Amniotic epithelial cell (primary cell): ENCODE measurements at regions not wholly inside any gene's neighbourhood (a gene's known extent, or its start where the extent isn't known, plus 50 kb on each side); places are given as distances from the start of the nearest gene placed in this dataset.
A peak's percentile ranks its signal among the peaks of the same experiment; 100 is the strongest.

Source experiments
- DNase-seq: peaks from one replicate; pipeline ENCODE4 v3.0.0-alpha.2; 2010; ENCODE audit warnings: low read depth

DNA sequence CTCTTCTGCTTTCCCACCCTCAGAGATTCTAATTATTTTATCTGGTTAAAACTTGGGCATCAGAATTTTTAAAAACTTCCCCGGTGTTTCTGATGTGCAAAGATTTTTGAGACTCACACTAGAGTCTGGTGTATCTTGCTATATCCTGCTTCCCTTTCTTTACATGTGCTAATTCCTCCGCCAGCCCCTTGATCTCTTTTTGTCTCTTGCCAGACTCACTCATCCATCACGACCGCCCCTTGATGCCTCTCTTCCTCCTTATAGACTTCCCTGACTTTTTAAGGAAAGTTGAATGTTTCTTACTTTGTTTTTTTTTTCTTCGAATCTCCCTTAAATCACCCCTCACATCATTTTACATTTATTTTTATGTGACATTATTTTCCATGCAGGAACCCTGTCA is 274.9 kb upstream of the PITX2 start:
- DNase-seq, result no peak

DNA sequence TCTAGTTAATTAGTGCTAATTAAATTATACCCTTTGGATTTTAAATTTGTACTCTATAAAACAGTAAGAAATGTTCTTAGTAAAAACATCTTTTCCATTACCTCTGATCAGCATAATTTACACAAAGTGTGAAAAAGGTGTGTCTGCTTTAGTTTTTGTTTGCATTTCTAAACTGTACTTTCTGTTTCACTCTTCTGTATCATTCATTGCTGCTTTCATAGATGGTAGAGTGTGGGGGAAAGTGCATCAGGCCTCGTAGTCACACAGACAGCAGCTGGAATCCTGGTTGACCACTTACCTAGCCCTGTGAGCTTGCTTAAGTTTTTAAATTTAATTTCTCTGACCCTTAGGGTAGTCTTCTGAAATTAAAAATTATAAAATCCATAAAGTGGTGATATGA is 275.4 kb upstream of the PITX2 start:
- DNase-seq, result no peak

DNA sequence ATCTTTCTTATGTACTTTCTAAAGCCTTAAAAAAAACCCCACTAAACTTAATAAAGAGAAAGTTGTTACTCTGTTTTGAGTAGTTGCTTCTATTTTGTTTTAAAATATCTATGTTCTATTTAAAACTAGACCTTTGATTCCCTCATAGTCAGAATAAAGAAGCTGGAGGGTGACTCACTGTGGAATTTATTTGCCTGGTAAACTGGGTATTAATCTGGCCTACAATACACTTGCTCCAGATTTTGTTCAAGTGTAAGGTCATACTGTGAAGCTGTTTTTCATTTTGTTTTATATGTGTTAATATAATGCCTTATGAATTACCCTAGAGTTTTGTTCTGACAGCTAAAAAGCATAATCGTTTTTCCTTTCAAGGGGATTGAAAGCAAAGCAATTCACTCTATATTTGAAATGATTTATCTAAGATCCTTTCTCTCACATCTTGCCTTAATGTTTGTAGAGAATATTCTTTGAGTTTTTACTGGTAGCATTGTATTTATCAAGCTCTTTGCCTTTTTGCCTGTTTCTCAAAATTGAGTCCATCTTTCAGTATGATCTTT is 277.4 kb upstream of the PITX2 start:
- peak; percentile 30 for DNase-seq

DNA sequence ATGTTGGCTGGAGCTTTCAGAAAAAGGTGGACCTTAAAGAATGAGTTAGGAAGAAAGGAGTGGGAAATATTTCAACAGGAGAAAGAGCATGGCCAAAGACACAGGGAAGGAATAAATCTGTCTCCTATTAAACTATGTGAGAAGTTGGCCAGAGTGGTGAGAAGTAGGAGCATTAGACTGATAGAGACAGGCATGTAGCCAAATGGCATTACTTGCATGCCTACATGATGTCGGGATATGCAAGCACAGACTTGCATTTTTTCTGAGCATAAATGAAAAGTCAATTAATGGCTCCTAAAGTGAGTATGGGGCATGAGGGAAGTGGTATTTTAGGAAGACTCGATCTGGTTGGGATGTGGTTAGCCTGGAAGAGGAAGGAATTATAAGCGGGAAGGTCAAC is 279.6 kb upstream of the PITX2 start:
- DNase-seq, result peak; percentile 73

DNA sequence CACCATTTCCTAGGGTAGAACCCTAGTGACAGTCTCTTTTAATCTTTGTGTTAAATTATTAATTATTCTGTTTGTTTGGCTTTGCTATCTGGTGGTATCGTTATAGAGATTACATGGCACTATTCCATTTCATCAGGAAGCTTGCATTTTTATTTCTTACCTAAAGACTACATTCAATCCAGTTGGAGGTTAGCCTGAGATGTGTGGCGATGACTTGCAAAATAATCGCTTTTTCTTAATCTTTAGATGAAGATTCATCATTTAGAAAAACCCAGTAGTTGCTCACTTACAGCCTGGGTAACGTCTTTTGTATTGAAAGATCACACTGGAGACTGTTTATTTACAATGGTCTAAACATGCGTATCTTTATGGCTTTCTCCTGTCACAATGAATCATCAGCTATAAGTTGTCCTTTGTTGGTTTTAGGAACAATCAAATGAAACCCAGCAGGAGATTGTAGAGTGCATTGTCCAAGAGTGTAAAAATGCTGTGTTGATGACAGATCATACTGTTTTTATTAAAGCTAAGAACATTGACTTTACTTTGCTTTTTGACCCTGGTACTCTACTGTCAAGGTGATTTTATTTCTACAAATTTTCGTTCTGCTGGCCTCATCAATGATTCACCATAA is 281.7 kb upstream of the PITX2 start:
- DNase-seq, result peak; percentile 18

DNA sequence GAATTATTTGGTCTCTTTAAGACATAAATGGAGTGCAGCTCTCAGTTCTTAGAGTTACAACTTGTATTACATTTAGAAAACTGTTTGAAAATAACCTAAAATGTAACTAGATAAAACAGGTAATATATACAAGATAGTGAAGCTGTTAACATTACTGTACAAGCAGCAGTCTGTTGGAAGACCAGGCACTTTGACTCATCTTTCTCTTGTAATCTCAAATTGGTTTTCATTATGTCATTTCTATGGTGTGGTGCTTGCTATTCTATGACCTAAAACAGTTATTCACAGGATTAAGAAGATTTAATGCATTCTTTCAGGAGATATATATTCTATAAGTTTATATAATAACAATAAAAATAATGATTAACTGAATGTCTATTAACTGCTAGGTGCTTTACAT is 282.5 kb upstream of the PITX2 start:
- DNase-seq, result peak; percentile 44

DNA sequence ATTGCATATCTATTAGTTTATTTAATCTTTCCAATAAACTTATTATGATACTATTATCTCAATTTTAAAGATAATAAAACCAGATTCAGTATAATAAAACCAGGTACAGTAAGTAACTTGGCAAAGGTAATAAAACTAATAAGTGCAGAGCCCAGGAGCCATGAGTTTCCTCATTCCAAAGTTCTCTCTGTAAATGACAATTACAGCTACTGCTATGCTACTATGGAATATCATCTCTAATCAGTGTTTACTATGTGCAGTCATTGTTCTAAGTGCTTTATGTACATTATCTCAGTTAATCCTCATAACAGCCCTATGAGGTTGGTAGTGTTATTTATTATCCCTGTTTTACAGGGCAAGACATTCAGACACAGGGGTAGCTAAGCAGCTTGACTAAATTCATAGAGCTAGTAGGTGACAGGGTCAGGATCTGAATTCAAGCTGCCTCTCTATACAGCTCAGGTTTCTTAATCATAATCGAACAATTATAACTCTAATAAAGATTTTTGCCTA is 285.0 kb upstream of the PITX2 start:
- DNase-seq, result no peak

DNA sequence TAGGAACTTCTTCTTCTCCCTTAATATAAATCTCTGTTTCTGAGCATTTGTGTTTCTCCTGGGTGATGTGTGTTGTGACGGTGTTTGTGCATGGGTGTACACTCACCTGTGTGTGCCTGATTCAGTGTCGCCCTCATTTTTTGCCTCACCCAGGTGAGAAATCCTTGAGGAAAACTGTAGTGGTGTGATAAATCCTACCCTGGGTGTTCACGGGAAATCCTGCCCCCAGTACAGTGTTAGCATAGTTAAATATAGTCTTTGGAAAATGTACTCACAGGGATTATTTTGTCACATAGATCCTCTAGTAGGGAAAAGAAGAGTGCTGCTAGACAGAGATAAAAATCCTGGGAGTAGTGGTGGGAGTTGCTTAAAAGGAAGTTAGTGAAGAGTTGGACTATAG is 291.9 kb upstream of the PITX2 start:
- no peak for DNase-seq

DNA sequence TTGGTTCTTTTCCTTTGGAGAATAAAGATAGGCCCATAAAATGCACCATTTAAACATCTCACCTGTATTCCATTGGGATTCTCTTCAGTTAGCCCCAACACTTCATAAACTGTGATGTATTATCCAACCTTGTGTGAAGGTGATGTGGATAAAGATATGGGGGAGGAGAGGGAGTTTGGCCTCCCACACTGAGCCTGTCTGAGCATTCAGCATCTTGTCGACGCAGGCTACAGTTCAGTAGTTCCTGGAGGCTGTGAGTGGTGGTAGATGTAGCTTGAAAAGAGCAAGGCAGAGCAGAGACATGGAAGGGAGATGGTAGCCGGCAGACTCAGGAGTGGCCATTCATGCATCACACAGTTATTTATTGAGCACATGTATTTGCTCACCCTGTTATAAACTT is 292.4 kb upstream of the PITX2 start:
- DNase-seq, result no peak

DNA sequence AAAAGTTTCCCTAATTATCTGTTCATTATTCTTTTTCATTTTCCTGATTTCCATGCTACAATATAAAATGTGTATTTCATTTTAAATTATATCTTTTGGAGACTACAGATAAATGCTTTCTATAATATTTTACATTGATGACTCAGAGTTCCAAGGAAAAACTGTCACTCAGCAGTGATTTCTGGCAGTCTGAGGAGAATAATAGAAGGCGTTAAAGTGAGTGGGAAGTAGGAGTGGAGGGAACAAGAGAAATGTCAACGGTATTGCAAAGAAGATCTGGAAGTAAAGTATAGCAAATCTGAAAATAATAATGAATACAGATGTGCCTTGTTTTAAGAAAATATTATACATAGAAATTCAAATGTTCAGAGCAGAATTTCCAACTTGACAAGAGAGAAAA is 293.6 kb upstream of the PITX2 start:
- no peak for DNase-seq

DNA sequence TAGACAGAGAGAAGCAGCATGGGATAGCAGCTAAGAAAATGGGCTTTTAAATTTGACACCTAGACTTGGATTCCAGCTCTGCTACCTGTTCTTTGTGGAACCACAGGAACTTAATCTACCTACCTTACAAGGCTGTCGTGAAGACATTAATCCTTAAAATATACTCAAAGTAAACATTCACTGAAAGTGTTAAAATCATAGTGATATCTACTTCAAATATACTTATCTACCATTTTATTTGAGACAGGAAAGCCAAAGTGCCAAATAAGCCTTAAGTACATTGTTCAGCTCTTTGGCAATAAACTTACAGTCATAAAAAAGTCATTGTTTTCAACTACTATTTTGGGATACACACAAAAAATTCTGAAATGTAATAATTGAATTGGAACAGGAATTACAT is 295.0 kb upstream of the PITX2 start:
- DNase-seq, result no peak

DNA sequence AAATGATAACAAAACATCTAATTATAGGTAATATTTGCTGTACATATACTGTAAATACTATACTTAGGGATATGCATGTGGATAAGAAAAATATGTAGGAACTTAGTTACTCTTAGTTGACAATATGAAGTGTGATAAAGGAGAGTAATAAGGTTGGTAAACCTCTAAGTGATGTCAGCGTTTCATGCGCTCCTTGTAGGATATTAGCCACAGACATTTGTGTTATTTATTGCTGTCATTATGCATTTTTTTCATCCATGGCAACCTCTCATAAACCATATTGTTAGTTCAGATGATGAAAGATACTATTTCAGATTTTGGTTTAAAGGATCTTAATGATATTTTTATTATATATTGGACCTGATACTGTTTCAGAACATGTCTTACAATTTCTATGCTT is 298.1 kb upstream of the PITX2 start:
- peak; percentile 57 for DNase-seq

DNA sequence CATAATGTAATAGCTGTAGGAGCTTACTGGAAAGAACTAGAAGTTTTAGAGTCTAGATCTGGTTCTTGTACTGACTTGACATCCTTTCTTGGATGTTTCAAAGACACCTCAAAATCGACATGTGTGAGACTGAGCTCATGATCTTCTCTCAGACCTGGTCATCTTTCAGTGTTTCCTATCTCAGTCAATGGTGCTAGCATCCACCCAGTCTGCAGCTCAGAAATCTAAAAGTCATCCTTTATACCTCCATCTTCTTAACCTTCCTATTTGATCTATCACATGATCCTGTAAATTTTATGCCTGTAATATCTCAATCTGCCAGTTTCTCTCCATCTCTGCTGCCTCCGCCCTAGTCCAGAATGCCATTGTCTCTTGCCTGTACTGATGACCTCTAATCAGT is 301.9 kb upstream of the PITX2 start:
- DNase-seq, result no peak

DNA sequence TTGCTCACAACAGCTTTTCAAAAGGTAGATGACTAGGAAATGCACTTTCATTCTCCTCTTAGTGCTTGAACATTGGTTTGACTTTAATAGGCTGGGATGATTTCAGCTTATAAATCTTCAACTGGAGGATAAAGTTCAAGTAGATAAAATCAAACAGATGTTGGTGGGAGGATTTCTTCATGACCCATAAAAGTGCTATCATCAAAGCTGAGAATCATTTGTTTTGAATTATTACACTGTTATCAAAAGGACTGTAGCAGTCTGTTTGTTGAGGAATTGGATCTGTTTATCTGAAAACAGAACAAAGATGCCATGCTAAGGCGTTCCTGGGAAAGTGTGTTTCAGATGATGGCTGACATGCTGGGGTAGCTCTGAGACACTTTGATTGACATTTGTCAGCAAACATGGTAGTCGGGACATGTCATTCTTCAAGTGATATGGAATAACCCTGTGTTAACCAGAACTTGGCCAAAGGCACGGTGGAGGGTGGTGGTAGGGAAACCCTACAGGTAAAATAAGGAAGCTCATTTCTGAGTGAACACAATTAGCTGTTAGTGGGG is 304.0 kb upstream of the PITX2 start:
- DNase-seq, result peak; percentile 81

DNA sequence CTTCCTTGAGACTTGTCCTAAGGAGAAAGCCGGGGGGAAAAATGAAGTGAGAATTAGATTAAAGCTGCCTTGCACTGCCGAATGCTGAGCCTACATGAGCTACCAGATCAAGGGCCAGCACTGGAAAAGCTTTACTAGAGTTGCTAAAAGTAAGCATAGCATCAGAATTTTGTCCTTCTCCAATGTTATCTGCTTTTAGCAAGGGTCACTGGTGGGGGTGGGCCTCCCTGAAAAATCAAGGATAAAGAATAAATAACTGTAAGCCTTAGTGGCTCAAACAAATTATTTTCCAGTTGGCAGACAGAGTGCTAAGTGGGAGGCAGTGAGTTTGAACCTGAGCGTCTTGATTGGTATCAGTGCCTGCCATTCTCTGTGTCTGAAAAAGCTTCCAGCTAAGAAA is 310.5 kb upstream of the PITX2 start:
- no peak for DNase-seq

DNA sequence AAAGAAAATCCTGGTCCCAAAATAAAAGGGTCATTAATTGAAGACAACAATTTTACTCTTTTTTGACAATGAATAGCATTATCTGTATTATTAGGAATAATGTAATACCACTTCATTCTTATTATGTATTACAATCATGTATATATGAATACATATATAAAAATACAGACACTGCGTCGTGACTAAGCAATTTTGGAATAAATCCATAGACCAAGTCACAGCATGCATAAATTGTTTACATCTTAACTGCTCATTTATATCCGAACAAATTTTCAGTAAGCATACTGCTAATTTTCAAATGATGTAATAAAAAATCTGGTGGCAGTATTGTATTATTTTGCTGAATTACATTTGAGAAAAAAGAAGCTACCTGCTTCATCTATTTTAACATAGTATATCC is 321.6 kb upstream of the PITX2 start:
- DNase-seq, result no peak

DNA sequence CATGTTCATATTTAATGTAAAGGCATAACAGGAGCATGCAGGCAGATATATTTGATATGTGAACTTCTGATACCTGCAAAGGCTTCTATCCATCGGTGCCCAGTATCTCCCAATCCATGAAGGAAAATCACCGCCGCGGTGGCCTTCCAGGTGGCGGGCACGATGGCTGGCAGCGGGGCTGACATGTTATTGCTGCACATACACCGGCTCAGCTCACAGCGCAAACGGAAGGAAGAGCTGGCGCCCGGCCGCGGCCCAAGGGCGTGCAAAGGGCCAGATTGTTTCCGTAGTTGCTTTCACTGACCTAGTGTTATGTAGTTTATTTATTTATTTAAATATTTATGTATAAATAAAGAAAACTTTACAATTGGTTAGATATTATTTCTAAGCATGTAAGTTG is 322.7 kb upstream of the PITX2 start:
- no peak for DNase-seq

DNA sequence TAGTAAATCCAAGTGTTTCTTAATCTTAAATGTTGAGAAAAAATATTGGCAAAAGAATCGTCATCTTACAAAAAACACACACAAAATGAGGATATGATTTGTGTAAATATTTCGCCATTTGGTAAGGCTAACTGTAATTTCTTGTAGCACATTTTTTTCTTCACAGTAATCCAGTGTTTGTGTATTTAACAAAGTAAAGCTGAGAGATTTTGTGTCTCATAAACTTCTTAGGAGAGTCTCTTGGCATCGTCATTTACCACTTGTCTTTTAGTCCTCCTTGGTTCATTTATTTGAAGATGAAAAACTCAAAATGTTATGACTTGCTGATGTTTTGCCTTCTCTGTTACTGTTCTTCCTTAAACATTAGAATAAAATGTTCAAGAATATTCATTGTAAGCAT is 326.7 kb upstream of the PITX2 start:
- DNase-seq, result no peak

DNA sequence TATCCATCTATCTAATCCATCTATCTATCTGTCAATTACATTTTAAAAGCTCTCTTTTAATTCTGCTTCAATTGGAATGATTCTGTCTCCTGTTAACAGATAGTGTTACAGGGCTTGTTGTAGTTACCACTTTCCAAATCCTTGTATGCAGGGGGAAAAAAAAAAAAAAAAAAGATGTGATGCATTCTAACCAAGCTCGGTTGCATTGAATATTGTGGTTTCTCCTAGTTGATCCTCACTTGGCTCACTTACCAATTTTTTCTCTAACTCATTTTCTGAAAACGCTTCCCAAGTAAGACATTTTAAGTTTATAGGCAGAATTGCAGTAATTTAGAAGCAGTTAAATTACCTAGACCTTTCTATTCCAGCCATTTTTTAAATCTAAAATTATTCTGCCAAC is 327.9 kb upstream of the PITX2 start:
- DNase-seq, result peak; percentile 21

DNA sequence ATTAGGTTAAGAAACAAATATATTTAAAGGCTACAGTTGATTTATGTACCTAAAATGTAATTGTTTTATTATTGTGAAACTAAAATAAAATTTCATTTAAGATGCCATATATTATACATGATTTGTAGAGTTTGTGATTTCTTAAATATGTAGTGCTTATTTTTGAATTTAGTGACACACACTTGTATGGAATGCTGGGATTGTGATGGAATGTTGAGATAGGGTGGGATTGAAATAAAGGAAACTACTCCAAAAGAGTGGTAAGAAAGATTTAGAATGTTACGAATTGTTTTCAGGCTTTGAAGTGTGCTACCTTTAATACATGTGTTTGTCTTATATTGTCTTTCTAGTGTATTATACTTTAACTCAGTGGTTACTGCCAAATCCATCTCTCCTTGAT is 330.3 kb upstream of the PITX2 start:
- peak; percentile 30 for DNase-seq

DNA sequence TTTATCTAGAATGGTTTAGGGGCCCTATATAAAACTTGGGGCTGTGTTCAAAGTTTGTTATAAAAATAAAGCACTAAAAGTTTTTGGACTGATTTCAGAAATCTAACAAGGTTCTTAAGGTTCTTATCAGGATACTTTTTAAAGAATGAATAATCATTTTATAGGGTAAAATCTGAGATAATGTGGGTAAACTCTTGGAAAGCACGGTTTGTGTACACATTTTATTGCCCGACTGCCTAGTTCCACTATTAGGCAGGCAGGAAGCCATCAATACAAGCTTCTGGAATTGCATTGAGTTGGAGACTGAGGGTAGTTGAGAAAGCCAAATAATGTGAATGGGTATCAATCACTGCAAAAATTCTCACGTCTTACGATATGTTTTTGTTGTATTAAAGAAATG is 331.0 kb upstream of the PITX2 start:
- DNase-seq, result no peak

DNA sequence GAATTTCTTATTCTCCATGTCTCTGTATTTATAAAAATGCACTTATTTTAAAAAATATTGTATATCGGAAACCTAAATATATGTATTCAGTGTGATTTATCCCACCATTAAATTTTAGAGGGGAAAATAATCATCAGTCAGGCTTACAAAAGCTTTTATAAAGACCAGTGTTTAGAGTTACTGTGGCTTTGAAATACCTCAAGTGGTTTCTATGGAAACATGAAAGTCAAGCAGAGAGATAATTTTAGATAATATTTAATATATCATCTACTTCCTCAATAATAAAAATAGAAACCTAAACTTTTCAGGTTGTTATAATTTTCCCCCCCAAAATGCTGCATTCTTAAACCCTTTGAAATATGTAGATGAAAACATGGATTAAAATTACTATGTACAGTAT is 332.9 kb upstream of the PITX2 start:
- no peak for DNase-seq

DNA sequence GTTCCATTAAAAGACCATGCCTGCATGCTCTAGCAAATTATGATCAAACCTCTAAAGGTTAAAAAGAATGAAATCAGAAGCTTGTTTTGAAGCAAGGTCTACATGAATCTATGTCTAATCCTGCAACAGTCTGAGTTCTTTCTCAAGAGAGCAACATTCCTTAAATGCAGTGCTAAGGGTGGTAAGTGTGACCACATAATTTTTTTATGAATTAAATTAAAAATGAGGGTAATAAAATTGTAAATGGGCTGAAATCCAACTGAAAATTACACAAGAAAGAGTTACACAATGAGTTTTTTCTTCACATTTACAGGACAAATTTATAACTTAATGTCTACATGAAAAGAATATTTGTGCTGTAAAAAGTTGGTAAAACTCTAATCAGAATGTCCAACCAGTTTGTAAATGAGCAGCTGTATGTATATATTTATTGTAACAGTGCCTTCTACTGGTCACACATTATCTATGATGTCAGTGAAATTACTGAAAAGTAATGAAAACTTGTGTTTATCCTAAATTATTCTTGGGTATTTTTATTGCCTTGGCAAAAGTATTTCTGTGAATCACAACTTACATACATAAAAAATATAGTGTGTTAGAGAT is 336.3 kb upstream of the PITX2 start:
- peak; percentile 82 for DNase-seq

DNA sequence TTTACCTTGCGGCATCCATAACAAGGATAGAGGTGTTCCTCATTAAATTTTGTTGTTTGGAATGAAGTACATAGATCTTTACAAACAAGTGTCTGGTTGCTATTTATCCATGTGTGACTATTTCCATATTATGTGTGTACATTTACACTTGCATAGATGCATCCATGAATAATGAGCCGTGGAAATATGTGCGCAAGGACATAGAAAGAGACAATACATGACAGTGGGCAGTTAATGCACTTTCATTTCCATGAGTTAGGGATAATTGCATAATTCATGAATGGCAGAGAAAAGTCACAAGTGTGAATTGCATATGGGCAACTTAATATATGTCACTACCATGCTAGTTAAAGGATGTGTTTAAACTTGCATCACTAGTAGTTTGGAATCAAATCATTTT is 338.2 kb upstream of the PITX2 start:
- no peak for DNase-seq
